H9 (cell line): ENCODE measurements at regions not wholly inside any gene's neighbourhood (a gene's known extent, or its start where the extent isn't known, plus 50 kb on each side); places are given as distances from the start of the nearest gene placed in this dataset.

Source experiments
- DNase-seq: peaks from one replicate; pipeline ENCODE4 v3.0.0-alpha.2; 2017
- H2AFZ ChIP-seq: one replicate; pipeline ENCODE4 v1.6.1; 2013; ENCODE audit warnings: mild to moderate bottlenecking, low read length, control low read depth, moderate library complexity
- H2AK5ac ChIP-seq: 2 replicates; pipeline ENCODE4 v1.6.1; 2013; ENCODE audit warnings: low read length, control low read depth, mixed read lengths; ENCODE audit not compliant: insufficient read length
- H2BK120ac ChIP-seq: one replicate; pipeline ENCODE4 v1.6.1; 2013; ENCODE audit warnings: low read depth, mild to moderate bottlenecking, low read length, control low read depth, inconsistent platforms; ENCODE audit not compliant: poor library complexity, severe bottlenecking
- H2BK12ac ChIP-seq: 2 replicates; pipeline ENCODE4 v1.6.1; 2013; ENCODE audit warnings: low read length, control low read depth, mixed read lengths, low read depth; ENCODE audit not compliant: insufficient read length
- H2BK15ac ChIP-seq: 2 replicates; pipeline ENCODE4 v1.6.1; 2013; ENCODE audit warnings: low read depth, low read length, control low read depth
- H2BK20ac ChIP-seq: one replicate; pipeline ENCODE4 v1.6.1; 2013; ENCODE audit warnings: low read depth, mild to moderate bottlenecking, low read length, control low read depth, inconsistent platforms; ENCODE audit not compliant: poor library complexity, severe bottlenecking
- H2BK5ac ChIP-seq: 2 replicates; pipeline ENCODE4 v1.6.1; 2013; ENCODE audit warnings: low read length, control low read depth, mixed read lengths; ENCODE audit not compliant: insufficient read length
- H3K14ac ChIP-seq: 2 replicates; pipeline ENCODE4 v1.6.1; 2013; ENCODE audit warnings: low read length, control low read depth; ENCODE audit not compliant: insufficient read depth
- H3K18ac ChIP-seq: 2 replicates; pipeline ENCODE4 v1.6.1; 2013; ENCODE audit warnings: low read depth, mild to moderate bottlenecking, mixed read lengths, low read length, control low read depth; ENCODE audit not compliant: insufficient read length
- H3K23ac ChIP-seq: 2 replicates; pipeline ENCODE4 v1.6.1; 2013; ENCODE audit warnings: low read length, control low read depth, mixed read lengths, low read depth; ENCODE audit not compliant: insufficient read length
- H3K23me2 ChIP-seq: 2 replicates; pipeline ENCODE4 v1.6.1; 2013; ENCODE audit warnings: low read depth, mild to moderate bottlenecking, mixed read lengths, low read length, control low read depth; ENCODE audit not compliant: insufficient read length, poor library complexity, severe bottlenecking
- H3K27ac ChIP-seq: 2 replicates; pipeline ENCODE4 v1.5.1; 2013; ENCODE audit warnings: low read length, control low read depth, mixed read lengths, low read depth; ENCODE audit not compliant: insufficient read length
- H3K27me3 ChIP-seq: 2 replicates; pipeline ENCODE4 v1.6.1; 2013; ENCODE audit warnings: low read length, control low read depth, inconsistent platforms; ENCODE audit not compliant: insufficient read depth
- H3K4ac ChIP-seq: 2 replicates; pipeline ENCODE4 v1.6.1; 2013; ENCODE audit warnings: low read depth, mild to moderate bottlenecking, control low read depth, inconsistent platforms, low read length, moderate library complexity
- H3K4me1 ChIP-seq: 2 replicates; pipeline ENCODE4 v1.6.1; 2013; ENCODE audit warnings: low read length, control low read depth, inconsistent platforms; ENCODE audit not compliant: insufficient read depth
- H3K4me2 ChIP-seq: 2 replicates; pipeline ENCODE4 v1.6.1; 2013; ENCODE audit warnings: low read length, control low read depth, mixed read lengths; ENCODE audit not compliant: insufficient read length, insufficient read depth
- H3K56ac ChIP-seq: 2 replicates; pipeline ENCODE4 v1.6.1; 2013; ENCODE audit warnings: low read depth, mild to moderate bottlenecking, mixed read lengths, low read length, control low read depth; ENCODE audit not compliant: insufficient read length
- H3K79me1 ChIP-seq: 2 replicates; pipeline ENCODE4 v1.6.1; 2013; ENCODE audit warnings: low read depth, mild to moderate bottlenecking, moderate library complexity, low read length, control low read depth, inconsistent platforms; ENCODE audit not compliant: insufficient read depth, poor library complexity, severe bottlenecking
- H3K79me2 ChIP-seq: 2 replicates; pipeline ENCODE4 v1.6.1; 2013; ENCODE audit warnings: low read length, control low read depth, inconsistent platforms; ENCODE audit not compliant: insufficient read depth
- H3K9ac ChIP-seq: 2 replicates; pipeline ENCODE4 v1.6.1; 2013; ENCODE audit warnings: low read length, control low read depth, mixed read lengths; ENCODE audit not compliant: insufficient read length; ENCODE audit errors: extremely low read depth
- H3K9me3 ChIP-seq: one replicate; pipeline ENCODE4 v1.6.1; 2013; ENCODE audit warnings: low read depth, low read length, inconsistent platforms; ENCODE audit not compliant: control insufficient read depth
- H3T11ph ChIP-seq: one replicate; pipeline ENCODE4 v1.6.1; 2013; ENCODE audit warnings: mild to moderate bottlenecking, low read length, control low read depth, inconsistent platforms
- H4K20me1 ChIP-seq: one replicate; pipeline ENCODE4 v1.6.1; 2013; ENCODE audit not compliant: control insufficient read depth, insufficient read length, insufficient read depth
- H4K5ac ChIP-seq: 2 replicates; pipeline ENCODE4 v1.6.1; 2013; ENCODE audit warnings: low read depth, mild to moderate bottlenecking, mixed read lengths, low read length, control low read depth; ENCODE audit not compliant: insufficient read length
- H4K8ac ChIP-seq: replicated peaks from 2 replicates; pipeline ENCODE4 v1.6.1; 2013; ENCODE audit warnings: low read length, control low read depth, mixed read lengths, low read depth; ENCODE audit not compliant: insufficient read length
- H4K91ac ChIP-seq: 2 replicates; pipeline ENCODE4 v1.6.1; 2013; ENCODE audit warnings: low read depth, mild to moderate bottlenecking, moderate library complexity, mixed read lengths, low read length, control low read depth; ENCODE audit not compliant: insufficient read length
- H3K27ac Mint-ChIP-seq, 3 experiments: 2 replicates in 2 of 3; 3 replicates in 1 of 3; pipeline ENCODE4 v1.8.0; 2020 to 2021; ENCODE audit warnings: mixed read lengths in 3 of 3, mild to moderate bottlenecking in 1 of 3, moderate library complexity in 1 of 3
- H3K27me3 Mint-ChIP-seq: 2 replicates; pipeline ENCODE4 v1.8.0; 2021; ENCODE audit warnings: low read depth, mild to moderate bottlenecking, moderate library complexity, mixed read lengths
- H3K36me3 Mint-ChIP-seq, 3 experiments: 2 replicates in 2 of 3; 3 replicates in 1 of 3; pipeline ENCODE4 v1.8.0; 2020 to 2021; ENCODE audit warnings: low read depth in 3 of 3, mixed read lengths in 3 of 3; ENCODE audit not compliant: insufficient read depth in 1 of 3
- H3K4me1 Mint-ChIP-seq, 2 experiments: 2 replicates each; pipeline ENCODE4 v1.8.0; 2020; ENCODE audit warnings: mixed read lengths in 2 of 2
- H3K4me3 Mint-ChIP-seq, 2 experiments: 2 replicates in 1 of 2; 3 replicates in 1 of 2; pipeline ENCODE4 v1.8.0; 2020 to 2021; ENCODE audit warnings: mild to moderate bottlenecking in 2 of 2, mixed read lengths in 2 of 2, moderate library complexity in 1 of 2
- H3K9me3 Mint-ChIP-seq, 2 experiments: 2 replicates in 1 of 2; 3 replicates in 1 of 2; pipeline ENCODE4 v1.8.0; 2020; ENCODE audit warnings: mild to moderate bottlenecking in 2 of 2, mixed read lengths in 2 of 2, moderate library complexity in 1 of 2
- TF ChIP-seq, protein P1 (sequence below): fragments of 200-600 bp; sonication (generic); conservative IDR thresholded peaks from 3 replicates; pipeline ENCODE4 v1.8.0; 2021; ENCODE audit warnings: antibody characterized with exemption, mild to moderate bottlenecking

DNA sequence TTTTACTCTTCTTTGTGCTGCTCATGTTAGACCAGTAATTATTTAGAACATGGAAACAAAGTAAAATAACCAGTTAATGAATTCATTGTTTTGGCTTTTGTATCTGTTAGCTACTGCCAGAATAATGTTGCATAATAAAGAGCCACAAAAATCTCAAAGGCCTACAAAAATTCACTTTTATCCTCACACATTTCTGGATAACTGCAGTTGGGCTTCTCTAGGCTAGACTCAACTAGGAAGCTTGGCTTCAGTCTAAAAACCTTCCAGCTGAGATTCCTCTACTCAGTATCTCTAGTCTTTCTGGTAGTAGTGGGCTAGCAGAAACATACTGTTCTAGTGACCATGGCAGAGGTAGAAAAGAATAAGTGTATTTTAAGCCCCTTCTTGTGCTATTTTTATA is 73.0 kb downstream of the FAT4 start:
- Mint-ChIP-seq H3K4me1 (peaks cover 0 to 10% of the 10 kb centered on the region in 2 experiments; a peak in 2 of 4 replicates), H3K36me3 (peaks cover 0 to 7% (median 3%) of the 10 kb centered on the region in 3 experiments; a peak in 4 of 7 replicates), H3K27me3 (no peaks in the 10 kb centered on the region), H3K4me3 (no peak overlapping the region), H3K9me3 (no peaks in the 10 kb centered on the region), H3K27ac (no peak overlapping the region)
- Histone ChIP-seq H3T11ph (no peak overlapping the region), H3K23ac (no peak overlapping the region), H3K4me2 (no peak overlapping the region), H3K79me1 (no peaks in the 10 kb centered on the region), H2BK120ac (no peak overlapping the region), H4K5ac (no peak overlapping the region), H2BK15ac (no peak overlapping the region), H3K9ac (no peak overlapping the region), H2AK5ac (no peak overlapping the region), H4K91ac (no peak overlapping the region), H4K8ac (no peak overlapping the region), H3K56ac (no peak overlapping the region), H2BK20ac (no peak overlapping the region), H3K9me3 (no peaks in the 10 kb centered on the region), H3K4ac (no peak overlapping the region), H3K27ac (no peak overlapping the region), H3K4me1 (no peaks in the 10 kb centered on the region), H2BK5ac (no peak overlapping the region), H3K79me2 (no peaks in the 10 kb centered on the region), H2BK12ac (no peak overlapping the region), H3K27me3 (no peaks in the 10 kb centered on the region), H3K23me2 (no peaks in the 10 kb centered on the region), H4K20me1 (no peaks in the 10 kb centered on the region), H3K14ac (no peak overlapping the region), H3K18ac (no peak overlapping the region), H2AFZ (no peak overlapping the region)
- no peak for DNase-seq
- TF ChIP-seq, protein P1, sequence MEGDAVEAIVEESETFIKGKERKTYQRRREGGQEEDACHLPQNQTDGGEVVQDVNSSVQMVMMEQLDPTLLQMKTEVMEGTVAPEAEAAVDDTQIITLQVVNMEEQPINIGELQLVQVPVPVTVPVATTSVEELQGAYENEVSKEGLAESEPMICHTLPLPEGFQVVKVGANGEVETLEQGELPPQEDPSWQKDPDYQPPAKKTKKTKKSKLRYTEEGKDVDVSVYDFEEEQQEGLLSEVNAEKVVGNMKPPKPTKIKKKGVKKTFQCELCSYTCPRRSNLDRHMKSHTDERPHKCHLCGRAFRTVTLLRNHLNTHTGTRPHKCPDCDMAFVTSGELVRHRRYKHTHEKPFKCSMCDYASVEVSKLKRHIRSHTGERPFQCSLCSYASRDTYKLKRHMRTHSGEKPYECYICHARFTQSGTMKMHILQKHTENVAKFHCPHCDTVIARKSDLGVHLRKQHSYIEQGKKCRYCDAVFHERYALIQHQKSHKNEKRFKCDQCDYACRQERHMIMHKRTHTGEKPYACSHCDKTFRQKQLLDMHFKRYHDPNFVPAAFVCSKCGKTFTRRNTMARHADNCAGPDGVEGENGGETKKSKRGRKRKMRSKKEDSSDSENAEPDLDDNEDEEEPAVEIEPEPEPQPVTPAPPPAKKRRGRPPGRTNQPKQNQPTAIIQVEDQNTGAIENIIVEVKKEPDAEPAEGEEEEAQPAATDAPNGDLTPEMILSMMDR, result no peak
